NT2/D1 (cell line): ENCODE measurements at regions not wholly inside any gene's neighbourhood (a gene's known extent, or its start where the extent isn't known, plus 50 kb on each side); places are given as distances from the start of the nearest gene placed in this dataset.

Experiments
- SUZ12 ChIP-seq: IDR thresholded peaks from 2 replicates; pipeline ENCODE4 v1.6.1; 2011; ENCODE audit not compliant: insufficient read length, insufficient read depth; ENCODE audit errors: extremely low read depth
- YY1 ChIP-seq: IDR thresholded peaks from 2 replicates; pipeline ENCODE4 v1.6.1; 2011; ENCODE audit not compliant: insufficient read length, insufficient read depth
- ZNF274 ChIP-seq: IDR thresholded peaks from 2 replicates; pipeline ENCODE4 v1.6.1; 2011; ENCODE audit warnings: mild to moderate bottlenecking, low read depth, low read length

GRCh38 chr10:93223336-93223735, 149.6 kb downstream of the CYP26A1 start:
- no peak for TF ChIP-seq ZNF274
- TF ChIP-seq SUZ12, result no peak
- no peak for TF ChIP-seq YY1
